IMR-90 (cell line): ENCODE measurements at regions not wholly inside any gene's neighbourhood (a gene's known extent, or its start where the extent isn't known, plus 50 kb on each side); places are given as distances from the start of the nearest gene placed in this dataset.

Experiments used
- ATAC-seq: fragments of 200-7000 bp; cut with Tn5 transposase; 2 replicates; pipeline ENCODE4 v1.9.1; 2020; ENCODE audit warnings: low read depth, mild to moderate bottlenecking, moderate library complexity
- BruUV-seq: library from RNA; stranded (reverse); fragments of 400-500 nt; replicated peaks from 2 replicates; lab custom pipeline; 2021; lab: Mats Ljungman, UMichigan
- CTCF ChIA-PET: fragments of 300-600 bp; formaldehyde crosslinking; extraction: SDS; loops from one replicate; lab custom pipeline; 2021; ENCODE audit warnings: antibody characterized with exemption; lab: Yijun Ruan, JAX
- POLR2A ChIA-PET: fragments of 300-600 bp; sonication (Branson Sonifier 250); formaldehyde crosslinking; loops from one replicate; lab custom pipeline; 2022; ENCODE audit warnings: antibody characterized with exemption; ENCODE audit not compliant: unreplicated experiment; lab: Charles Lee
- DNase-seq: peaks from one replicate; pipeline ENCODE4 v3.0.0; 2013
- H2AFZ ChIP-seq: replicated peaks from 2 replicates; pipeline ENCODE3; 2013; ENCODE audit warnings: low read length, mild to moderate bottlenecking; ENCODE audit not compliant: poor library complexity
- H2AK5ac ChIP-seq: 2 replicates; pipeline ENCODE4 v1.6.1; 2013; ENCODE audit warnings: low read depth, low read length, inconsistent platforms
- H2AK9ac ChIP-seq: replicated peaks from 2 replicates; pipeline ENCODE3; 2013; ENCODE audit warnings: mild to moderate bottlenecking, low read depth, low read length, moderate library complexity; ENCODE audit not compliant: poor library complexity
- H2BK120ac ChIP-seq: 2 replicates; pipeline ENCODE4 v1.6.1; 2013; ENCODE audit warnings: low read depth, low read length, inconsistent platforms
- H2BK15ac ChIP-seq: 3 replicates; pipeline ENCODE4 v1.6.1; 2013; ENCODE audit warnings: low read depth, low read length, inconsistent platforms
- H2BK20ac ChIP-seq: 2 replicates; pipeline ENCODE4 v1.6.1; 2013; ENCODE audit warnings: low read depth, mild to moderate bottlenecking, inconsistent platforms, low read length, moderate library complexity
- H2BK5ac ChIP-seq: 2 replicates; pipeline ENCODE4 v1.6.1; 2013; ENCODE audit warnings: mild to moderate bottlenecking, low read depth, low read length, inconsistent platforms; ENCODE audit not compliant: poor library complexity, severe bottlenecking
- H3K14ac ChIP-seq: replicated peaks from 2 replicates; pipeline ENCODE4 v1.6.1; 2013; ENCODE audit warnings: low read depth, low read length, inconsistent platforms
- H3K18ac ChIP-seq: 2 replicates; pipeline ENCODE4 v1.6.1; 2013; ENCODE audit warnings: low read depth, low read length, control low read depth
- H3K23ac ChIP-seq: 2 replicates; pipeline ENCODE4 v1.6.1; 2013; ENCODE audit warnings: low read depth, low read length, inconsistent platforms
- H3K27ac ChIP-seq: 2 replicates; pipeline ENCODE4 v1.5.1; 2013; ENCODE audit warnings: mild to moderate bottlenecking, control low read depth, low read length; ENCODE audit not compliant: insufficient read depth
- H3K27me3 ChIP-seq: 2 replicates; pipeline ENCODE4 v1.6.1; 2013; ENCODE audit warnings: low read length; ENCODE audit not compliant: control insufficient read depth, insufficient read depth
- H3K36me3 ChIP-seq: 2 replicates; pipeline ENCODE4 v1.6.1; 2013; ENCODE audit warnings: low read length, mixed read lengths; ENCODE audit not compliant: control insufficient read depth, insufficient read depth
- H3K4ac ChIP-seq: 2 replicates; pipeline ENCODE4 v1.6.1; 2013; ENCODE audit warnings: low read depth, low read length, inconsistent platforms
- H3K4me1 ChIP-seq: 2 replicates; pipeline ENCODE4 v1.6.1; 2013; ENCODE audit warnings: low read length, mixed read lengths; ENCODE audit not compliant: control insufficient read depth, insufficient read depth
- H3K4me2 ChIP-seq: 2 replicates; pipeline ENCODE4 v1.6.1; 2013; ENCODE audit warnings: low read depth, mild to moderate bottlenecking, control low read depth, low read length, moderate library complexity
- H3K4me3 ChIP-seq: 2 replicates; pipeline ENCODE4 v1.5.1; 2013; ENCODE audit warnings: low read depth, mild to moderate bottlenecking, control low read depth, low read length, moderate library complexity; ENCODE audit not compliant: insufficient read depth
- H3K56ac ChIP-seq: 2 replicates; pipeline ENCODE4 v1.6.1; 2013; ENCODE audit warnings: low read length, inconsistent platforms; ENCODE audit not compliant: insufficient read depth; ENCODE audit errors: extremely low read depth
- H3K79me1 ChIP-seq, 2 experiments: 2 replicates each; pipeline ENCODE4 v1.6.1; 2013; ENCODE audit warnings: low read length in 2 of 2, inconsistent platforms in 1 of 2, low read depth in 1 of 2
- H3K9ac ChIP-seq: 2 replicates; pipeline ENCODE4 v1.6.1; 2013; ENCODE audit warnings: low read depth, low read length, control low read depth
- H3K9me1 ChIP-seq: 2 replicates; pipeline ENCODE4 v1.6.1; 2013; ENCODE audit warnings: low read length, inconsistent platforms; ENCODE audit not compliant: insufficient read depth
- H3K9me3 ChIP-seq: 2 replicates; pipeline ENCODE4 v1.6.1; 2013; ENCODE audit warnings: low read length; ENCODE audit not compliant: control insufficient read depth, insufficient read depth
- H4K20me1 ChIP-seq: 2 replicates; pipeline ENCODE4 v1.6.1; 2013; ENCODE audit warnings: low read length, inconsistent platforms; ENCODE audit not compliant: insufficient read depth
- H4K5ac ChIP-seq: 2 replicates; pipeline ENCODE4 v1.6.1; 2013; ENCODE audit warnings: mild to moderate bottlenecking, low read depth, low read length, control low read depth
- H4K8ac ChIP-seq, 2 experiments: 2 replicates each; pipeline ENCODE4 v1.6.1; 2013; ENCODE audit warnings: low read depth in 2 of 2, low read length in 2 of 2, control low read depth in 1 of 2, inconsistent platforms in 1 of 2
- H4K91ac ChIP-seq: 2 replicates; pipeline ENCODE4 v1.6.1; 2013; ENCODE audit warnings: low read depth, low read length, inconsistent platforms; ENCODE audit not compliant: insufficient read depth
- BHLHE40 ChIP-seq: fragments of 150-350 bp; IDR thresholded peaks from 2 replicates; pipeline ENCODE4 v1.6.1; 2016; ENCODE audit warnings: mild to moderate bottlenecking, low read depth, low read length
- CHD1 ChIP-seq: IDR thresholded peaks from 2 replicates; pipeline ENCODE4 v1.6.1; 2012; ENCODE audit warnings: low read depth, low read length, improper control_type of control experiment
- FOS ChIP-seq: fragments of 150-350 bp; IDR thresholded peaks from 2 replicates; pipeline ENCODE4 v1.6.1; 2016; ENCODE audit warnings: low read depth, low read length
- MAFK ChIP-seq: IDR thresholded peaks from 2 replicates; pipeline ENCODE4 v1.6.1; 2012; ENCODE audit warnings: low read depth, low read length, improper control_type of control experiment
- MAZ ChIP-seq: IDR thresholded peaks from 2 replicates; pipeline ENCODE4 v1.6.1; 2012; ENCODE audit warnings: low read depth, mild to moderate bottlenecking, low read length, improper control_type of control experiment, moderate library complexity, borderline replicate concordance
- MXI1 ChIP-seq: IDR thresholded peaks from 2 replicates; pipeline ENCODE4 v1.6.1; 2012; ENCODE audit warnings: low read depth, mild to moderate bottlenecking, low read length, moderate library complexity, borderline replicate concordance
- NFE2L2 ChIP-seq: fragments of 150-350 bp; IDR thresholded peaks from 2 replicates; pipeline ENCODE4 v1.6.1; 2016; ENCODE audit warnings: low read depth, mild to moderate bottlenecking, low read length
- RAD21 ChIP-seq: IDR thresholded peaks from 2 replicates; pipeline ENCODE4 v1.6.1; 2012; ENCODE audit warnings: low read length, improper control_type of control experiment
- RCOR1 ChIP-seq: IDR thresholded peaks from 2 replicates; pipeline ENCODE4 v1.6.1; 2012; ENCODE audit warnings: mild to moderate bottlenecking, low read length, improper control_type of control experiment; ENCODE audit not compliant: insufficient replicate concordance
- RFX5 ChIP-seq: IDR thresholded peaks from 2 replicates; pipeline ENCODE4 v1.8.0; 2012; ENCODE audit warnings: low read depth, mild to moderate bottlenecking, low read length, moderate library complexity
- SMC3 ChIP-seq: fragments of 150-350 bp; IDR thresholded peaks from 2 replicates; pipeline ENCODE4 v1.6.1; 2016; ENCODE audit warnings: low read depth, mild to moderate bottlenecking, antibody characterized with exemption, low read length, moderate library complexity
- WGBS, 2 experiments: methylation state at CpG; one replicate each; pipeline versions ENCODE4 v1.1.5 to v1.1.7; 2013; ENCODE audit warnings: missing lambda C conversion rate in 2 of 2; ENCODE audit not compliant: insufficient read length in 1 of 2; ENCODE audit errors: extremely low coverage in 2 of 2; 5-methylcytosine and 5-hydroxymethylcytosine counted together
- dilution Hi-C: fragments of 300-500 bp; cut with HindIII; formaldehyde crosslinking; loops from one replicate; pipeline ENCODE4 v1.14.3; 2018; ENCODE audit warnings: low sequenced_read_pairs; ENCODE audit not compliant: unreplicated experiment
- in situ Hi-C: fragments of 300-500 bp; cut with MboI; formaldehyde crosslinking; loops from 3 replicates; pipeline ENCODE4 v1.14.3; 2019; ENCODE audit warnings: low sequenced_read_pairs, inconsistent platforms, mixed read lengths
- intact Hi-C: fragments of 100-400 bp; cut with micrococcal nuclease; formaldehyde crosslinking; loops from 2 replicates; pipeline ENCODE4 v1.10.0; 2022
- TF ChIP-seq, protein P1 (sequence below): fragments of 150-350 bp; IDR thresholded peaks from 2 replicates; pipeline ENCODE4 v1.6.1; 2017; ENCODE audit warnings: mild to moderate bottlenecking, antibody characterized with exemption, low read length, low read depth

DNA sequence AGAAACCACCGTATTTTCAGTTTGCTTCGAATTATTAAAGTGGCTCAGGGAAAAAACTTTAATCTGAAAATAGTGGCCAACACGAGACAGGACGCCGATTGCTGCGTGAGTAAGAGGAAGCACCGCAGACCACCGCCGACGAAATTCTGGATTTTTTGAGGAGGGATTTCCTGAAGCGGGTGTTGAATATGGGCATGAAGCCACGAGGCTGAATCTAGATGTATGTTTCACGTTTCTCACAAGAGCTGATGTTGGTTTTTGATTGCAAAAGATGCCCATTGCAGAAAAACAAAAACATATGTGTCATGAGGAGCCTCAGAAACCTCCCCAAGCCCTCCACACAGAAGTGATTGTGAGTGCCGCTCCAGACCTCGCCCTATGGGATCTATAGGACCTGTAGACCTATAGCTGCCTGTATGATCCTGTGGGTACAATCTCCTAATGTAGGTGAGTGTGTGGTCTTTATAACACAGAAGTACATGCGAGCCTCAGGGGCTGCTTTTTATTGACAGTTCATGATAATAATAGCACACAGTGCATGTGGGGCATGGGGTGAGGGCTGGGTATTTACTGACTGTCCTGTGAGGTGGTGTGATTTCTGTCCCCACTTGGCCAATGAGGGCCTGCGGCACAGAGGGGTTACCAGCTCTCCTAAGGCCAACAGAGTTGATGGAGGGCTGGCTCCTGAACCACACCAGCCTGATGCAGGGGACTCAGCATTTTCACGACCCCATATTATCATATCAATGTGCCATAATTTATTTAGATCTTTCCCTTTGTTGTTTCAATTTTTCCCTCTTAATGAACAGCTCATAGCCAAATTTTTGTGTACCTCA, 243.9 kb downstream of the DLL1 start:
- Histone ChIP-seq H4K91ac (no peak overlapping the region), H3K9me3 (peaks cover 51% of the 10 kb centered on the region), H4K5ac (no peak overlapping the region), H3K56ac (no peak overlapping the region), H3K9ac (no peak overlapping the region), H3K79me1 (no peaks in the 10 kb centered on the region), H3K4ac (no peak overlapping the region), H3K4me2 (no peak overlapping the region), H3K4me1 (no peaks in the 10 kb centered on the region; the same call in 1 of the 2 replicates), H3K27ac (no peak overlapping the region), H2AFZ (no peak overlapping the region), H2BK5ac (no peak overlapping the region), H3K23ac (no peak overlapping the region), H4K20me1 (no peaks in the 10 kb centered on the region), H4K8ac (no peak overlapping the region), H3K18ac (no peak overlapping the region), H3K9me1 (no peaks in the 10 kb centered on the region), H3K14ac (no peak overlapping the region), H2AK9ac (no peak overlapping the region), H2AK5ac (no peak overlapping the region), H3K4me3 (no peak overlapping the region), H2BK20ac (no peak overlapping the region), H2BK15ac (no peak overlapping the region), H2BK120ac (no peak overlapping the region), H3K27me3 (no peaks in the 10 kb centered on the region), H3K36me3 (no peaks in the 10 kb centered on the region)
- intact Hi-C loops (no loop called here), dilution Hi-C loops (no loop called here), in situ Hi-C loops (no loop called here)
- POLR2A ChIA-PET, result no interaction called here
- 45% methylated on average over 9 of the region's 18 CpGs; no CpG with 5 or more reads in 1 of the 2 experiments for WGBS, 2 experiments
- CTCF ChIA-PET, result no interaction called here
- no TSS peak for BruUV-seq
- DNase-seq (no peak), ATAC-seq (no peak)
- TF ChIP-seq RAD21 (no peak), NFE2L2 (no peak), MXI1 (no peak), MAZ (no peak), CHD1 (no peak), RCOR1 (no peak), BHLHE40 (no peak), MAFK (no peak), FOS (no peak), SMC3 (no peak), RFX5 (no peak)
- TF ChIP-seq, protein P1, sequence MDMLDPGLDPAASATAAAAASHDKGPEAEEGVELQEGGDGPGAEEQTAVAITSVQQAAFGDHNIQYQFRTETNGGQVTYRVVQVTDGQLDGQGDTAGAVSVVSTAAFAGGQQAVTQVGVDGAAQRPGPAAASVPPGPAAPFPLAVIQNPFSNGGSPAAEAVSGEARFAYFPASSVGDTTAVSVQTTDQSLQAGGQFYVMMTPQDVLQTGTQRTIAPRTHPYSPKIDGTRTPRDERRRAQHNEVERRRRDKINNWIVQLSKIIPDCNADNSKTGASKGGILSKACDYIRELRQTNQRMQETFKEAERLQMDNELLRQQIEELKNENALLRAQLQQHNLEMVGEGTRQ, result no peak
